GM19438 (cell line): ENCODE measurements at regions not wholly inside any gene's neighbourhood (a gene's known extent, or its start where the extent isn't known, plus 50 kb on each side); places are given as distances from the start of the nearest gene placed in this dataset.
"Not testable (repeated sequence)": the region's sequence is repeated elsewhere in the genome, so short reads cannot be mapped to it uniquely, and the experiment has no call there.

Source experiments
- ATAC-seq: cut with Tn5 transposase; IDR thresholded peaks from one replicate; pipeline ENCODE4 v1.9.1; 2021; ENCODE audit warnings: low read depth; ENCODE audit not compliant: unreplicated experiment

DNA sequence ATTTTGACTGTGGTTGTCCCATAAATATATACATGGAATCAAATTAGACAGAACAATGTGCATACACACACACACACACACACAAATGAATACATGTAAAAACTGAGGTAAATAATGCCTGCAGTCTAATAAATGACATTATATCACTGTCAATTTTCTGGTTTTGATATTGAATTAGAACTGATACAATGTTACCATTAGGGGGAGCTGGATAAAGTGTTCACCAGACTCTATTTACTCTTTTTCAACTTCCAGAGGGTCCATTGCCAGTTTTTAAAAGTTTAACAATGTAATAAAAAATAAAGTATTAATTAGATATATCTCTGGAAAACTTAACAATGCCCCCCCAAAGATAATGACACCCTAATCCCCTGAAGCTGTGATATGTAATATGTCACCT is 1666.8 kb upstream of the TMEFF2 start:
- no peak for ATAC-seq

DNA sequence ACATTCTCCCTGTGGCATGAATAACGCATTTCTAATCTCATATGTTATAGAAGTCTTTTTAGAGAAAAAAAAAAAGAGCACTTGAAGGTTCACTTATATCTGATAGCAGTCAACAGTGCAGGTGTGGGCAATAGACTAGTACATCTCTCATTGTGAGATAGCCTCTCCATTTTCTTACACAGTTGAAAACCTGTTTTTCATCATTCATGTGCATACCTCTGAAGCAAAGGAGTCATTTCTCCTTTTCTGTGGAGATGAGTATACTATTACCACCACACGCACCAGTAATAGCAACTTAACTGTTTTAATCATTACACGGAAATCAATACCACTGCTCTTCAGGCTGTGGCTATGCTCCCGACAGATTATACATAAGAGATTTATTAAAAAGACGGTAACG is 1653.3 kb upstream of the TMEFF2 start:
- no peak for ATAC-seq

DNA sequence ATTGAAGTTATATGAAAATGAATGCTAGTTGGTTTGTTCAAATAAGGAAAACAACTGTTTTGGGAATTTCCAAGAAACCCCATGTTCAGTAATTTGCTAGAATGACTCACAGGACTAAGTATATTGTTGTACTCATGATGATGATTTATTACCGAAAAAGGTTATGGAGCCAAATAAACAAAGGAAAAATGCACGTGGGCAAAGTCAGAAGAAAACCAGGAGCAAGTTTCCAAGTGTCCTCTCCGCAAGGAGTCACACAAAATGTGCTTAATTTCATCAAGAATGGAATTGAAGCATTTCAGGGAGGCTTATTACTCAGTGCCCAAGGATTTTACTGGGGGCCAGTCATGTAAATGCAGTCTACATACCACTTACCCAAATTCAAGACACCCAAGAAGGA is 1652.4 kb upstream of the TMEFF2 start:
- no peak for ATAC-seq

DNA sequence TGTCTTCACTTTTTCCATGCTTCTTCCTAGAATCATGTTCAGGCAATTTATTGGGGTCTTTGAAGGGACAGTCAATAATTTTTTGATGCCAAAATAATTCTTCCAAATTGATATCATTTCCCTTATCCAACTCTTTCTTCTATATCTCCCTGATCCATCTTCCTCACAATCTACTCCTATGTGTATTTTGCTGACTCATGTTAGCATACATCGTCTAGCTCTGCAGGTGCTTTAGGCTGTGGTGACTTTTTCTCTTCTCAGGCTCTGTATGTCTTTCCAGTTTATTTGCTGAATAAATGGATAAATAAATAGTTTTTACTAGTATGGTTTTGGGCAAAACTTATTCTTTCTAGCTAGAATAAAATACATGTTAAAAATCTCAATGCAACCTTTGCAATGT is 1650.9 kb upstream of the TMEFF2 start:
- no peak for ATAC-seq

DNA sequence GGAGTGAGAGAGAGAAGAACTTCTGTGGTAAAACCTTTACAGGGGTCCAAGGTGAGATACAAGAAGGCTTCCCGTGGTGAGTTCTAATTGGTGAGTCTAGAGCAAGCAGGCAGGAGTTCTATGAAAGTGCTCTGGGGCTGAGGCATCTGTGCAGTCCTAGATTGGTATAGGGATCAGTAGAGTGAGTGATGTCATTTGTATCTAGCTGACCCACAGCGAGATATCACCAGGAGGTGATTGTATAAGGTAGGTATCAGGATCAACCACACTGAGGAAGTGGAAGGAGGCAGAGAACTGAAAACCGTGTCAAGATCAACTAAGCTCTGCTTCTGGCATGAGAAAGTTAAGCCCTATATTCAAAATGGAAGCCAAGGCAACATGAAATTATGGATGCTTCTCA is 1648.9 kb upstream of the TMEFF2 start:
- ATAC-seq = no peak

DNA sequence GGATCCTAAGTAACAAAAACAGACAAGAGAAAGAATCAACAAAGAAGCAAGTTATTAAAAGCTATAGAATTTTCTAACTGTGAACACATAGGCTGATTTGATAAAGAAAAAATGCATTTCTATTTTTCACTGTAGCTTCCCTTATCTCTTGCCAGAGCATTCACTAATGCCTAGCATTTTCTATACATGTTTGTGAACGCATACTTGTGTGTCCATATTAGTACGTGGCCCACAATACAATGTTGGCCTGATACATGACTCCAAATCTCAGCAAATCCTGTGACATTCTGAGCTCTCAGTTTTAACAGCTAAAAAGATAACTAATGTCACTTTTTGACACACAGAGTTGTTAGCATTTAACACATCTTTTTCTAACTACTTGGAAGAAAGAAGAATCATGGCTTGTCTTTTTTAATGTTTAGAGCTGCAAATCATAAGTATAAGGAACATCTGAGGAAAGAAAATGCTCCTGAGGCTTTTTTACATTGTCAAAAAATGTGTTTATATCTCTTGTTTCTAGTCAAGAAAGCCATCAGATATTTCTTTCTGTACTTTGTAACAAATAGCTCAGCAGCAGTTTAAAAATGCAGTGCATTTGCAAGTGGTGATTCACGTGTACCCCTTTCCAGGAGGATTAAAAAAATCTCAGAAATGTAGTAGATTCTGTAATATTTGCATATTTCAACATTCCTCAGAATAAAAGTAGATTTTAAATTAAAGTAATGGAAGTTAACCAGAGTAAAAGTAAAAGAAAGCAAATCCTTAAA is 1646.8 kb upstream of the TMEFF2 start:
- no peak for ATAC-seq

DNA sequence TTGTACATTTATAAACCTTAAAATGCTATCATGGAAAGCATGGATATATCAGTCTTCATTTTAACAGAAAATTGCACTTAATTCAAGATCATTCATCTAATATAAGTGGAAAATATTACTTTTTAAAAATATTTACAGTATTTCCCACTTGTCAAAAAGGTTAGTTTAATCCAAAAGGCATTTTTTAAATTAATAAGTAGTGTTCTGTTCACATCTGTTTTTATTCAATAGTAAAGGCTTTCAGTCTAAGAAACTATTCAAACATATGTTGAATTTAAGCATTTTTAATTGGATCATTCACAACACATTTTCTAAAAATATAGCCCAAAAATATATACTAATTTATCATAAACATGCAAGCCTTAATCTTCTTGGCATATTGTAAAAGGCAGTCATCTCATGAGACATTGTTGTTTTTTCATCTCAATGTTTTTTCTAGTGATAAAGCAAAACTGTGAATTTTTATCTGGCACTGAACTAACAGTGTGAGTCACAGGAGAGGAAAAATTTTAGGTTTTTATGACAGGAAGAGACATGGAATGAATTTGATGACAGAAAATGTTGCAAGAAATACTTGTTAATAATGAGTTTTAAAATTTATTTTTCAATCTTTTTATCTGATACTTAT is 1642.5 kb upstream of the TMEFF2 start:
- no peak for ATAC-seq

DNA sequence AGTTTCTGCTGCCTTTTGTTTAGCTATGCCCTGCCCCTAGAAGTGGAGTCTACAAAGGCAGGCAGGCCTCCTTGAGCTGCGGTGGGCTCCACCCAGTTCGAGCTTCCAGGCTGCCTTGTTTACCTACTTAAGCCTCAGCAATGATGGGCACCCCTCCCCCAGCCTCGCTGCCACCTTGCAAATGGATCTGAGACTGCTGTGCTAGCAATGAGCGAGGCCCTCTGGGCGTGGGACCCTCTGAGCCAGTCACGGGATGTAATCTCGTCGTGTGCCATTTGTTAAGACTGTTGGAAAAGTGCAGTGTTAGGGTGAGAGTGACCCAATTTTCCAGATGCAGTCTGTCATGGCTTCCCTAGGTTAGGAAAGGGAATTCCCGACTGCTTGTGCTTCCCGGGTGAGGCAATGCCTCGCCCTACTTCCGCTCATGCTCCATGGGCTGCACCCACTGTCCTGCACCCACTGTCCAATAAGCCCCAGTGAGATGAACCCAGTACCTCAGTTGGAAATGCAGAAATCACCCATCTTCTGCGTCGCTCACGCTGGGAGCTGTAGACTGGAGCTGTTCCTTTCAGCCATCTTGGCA is 1641.8 kb upstream of the TMEFF2 start:
- ATAC-seq = not testable (repeated sequence)

DNA sequence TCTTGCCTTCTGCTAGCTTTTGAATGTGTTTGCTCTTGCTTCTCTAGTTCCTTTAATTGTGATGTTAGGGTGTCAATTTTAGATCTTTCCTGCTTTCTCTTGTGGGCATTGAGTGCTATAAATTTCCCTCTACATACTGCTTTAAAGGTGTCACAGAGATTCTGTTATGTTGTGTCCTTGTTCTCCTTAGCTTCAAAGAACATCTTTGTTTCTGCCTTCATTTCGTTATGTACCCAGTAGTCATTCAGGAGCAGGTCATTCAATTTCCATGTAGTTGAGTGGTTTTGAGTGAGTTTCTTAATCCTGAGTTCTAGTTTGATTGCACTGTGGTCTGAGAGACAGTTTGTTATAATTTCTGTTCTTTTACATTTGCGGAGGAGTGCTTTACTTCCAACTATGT is 1639.2 kb upstream of the TMEFF2 start:
- not testable (repeated sequence) for ATAC-seq

DNA sequence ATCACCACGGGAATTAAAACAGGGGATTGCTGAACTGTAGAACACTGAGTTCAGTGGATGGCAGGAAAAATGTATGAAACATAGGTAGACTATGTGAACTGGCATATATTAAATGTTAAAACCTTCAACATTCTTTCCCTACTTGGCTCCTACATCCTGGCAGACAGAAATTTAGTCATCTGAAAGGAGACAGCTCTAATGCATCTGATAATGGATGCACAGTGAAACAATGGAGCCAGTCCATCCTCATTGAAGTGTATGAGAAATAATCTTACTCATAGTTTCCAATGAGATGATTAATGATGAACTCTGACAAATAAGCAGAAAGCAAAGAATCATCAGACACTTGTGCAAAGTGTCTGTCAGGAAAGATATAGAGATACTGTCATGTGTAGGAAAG is 1629.7 kb upstream of the TMEFF2 start:
- ATAC-seq = no peak

DNA sequence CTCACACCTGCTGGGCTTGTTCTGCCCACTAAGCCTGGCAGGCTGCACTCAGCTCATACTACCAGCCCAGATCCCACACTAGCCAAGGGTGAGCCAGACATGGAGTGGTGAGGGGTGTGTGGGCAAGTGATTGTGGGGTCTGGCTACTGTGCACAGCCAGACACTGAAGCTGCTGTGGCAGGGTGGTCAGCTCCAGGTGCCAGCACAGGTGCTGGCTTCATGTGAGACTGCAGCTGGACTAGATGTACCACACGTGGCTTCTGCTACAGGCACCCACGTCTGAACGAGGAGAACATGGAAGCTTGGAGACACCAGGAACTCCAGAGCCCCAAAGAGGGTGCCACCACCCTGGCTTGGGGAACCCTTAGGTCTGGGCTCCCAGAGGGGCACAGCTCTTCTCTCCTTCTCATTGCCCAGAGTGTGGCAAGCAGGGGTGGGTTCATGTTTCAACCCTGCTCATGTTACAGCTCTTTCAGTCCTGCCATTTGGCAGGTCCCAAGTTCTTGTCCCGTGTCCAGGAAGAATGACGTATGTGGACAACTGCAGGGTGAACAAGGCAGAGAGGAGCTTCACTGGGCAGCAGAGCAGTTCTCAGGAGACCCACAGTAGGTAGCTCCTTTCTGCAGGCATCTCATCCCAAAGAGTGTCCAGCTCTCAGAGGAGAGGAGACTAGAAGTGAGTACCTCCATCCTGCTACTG is 1624.2 kb upstream of the TMEFF2 start:
- no peak for ATAC-seq

DNA sequence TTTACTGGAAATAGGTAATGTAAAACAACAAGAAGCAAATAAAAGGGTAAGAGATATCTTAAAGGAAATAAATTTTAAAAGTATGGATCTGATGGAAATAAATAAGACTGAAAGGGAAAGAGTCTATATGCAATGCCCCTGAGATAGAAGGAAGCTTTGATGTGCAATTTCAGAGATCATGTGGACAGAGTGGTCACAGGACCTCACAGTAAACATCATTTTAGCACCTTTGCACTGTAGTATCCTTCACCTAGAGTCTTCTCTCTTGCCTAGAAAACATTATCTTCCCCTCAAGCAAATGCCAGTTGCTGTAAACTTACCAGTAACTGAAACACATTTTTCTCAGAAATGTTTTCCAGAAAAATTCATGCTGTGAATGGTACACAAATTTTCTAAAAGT is 1621.3 kb upstream of the TMEFF2 start:
- ATAC-seq = no peak

DNA sequence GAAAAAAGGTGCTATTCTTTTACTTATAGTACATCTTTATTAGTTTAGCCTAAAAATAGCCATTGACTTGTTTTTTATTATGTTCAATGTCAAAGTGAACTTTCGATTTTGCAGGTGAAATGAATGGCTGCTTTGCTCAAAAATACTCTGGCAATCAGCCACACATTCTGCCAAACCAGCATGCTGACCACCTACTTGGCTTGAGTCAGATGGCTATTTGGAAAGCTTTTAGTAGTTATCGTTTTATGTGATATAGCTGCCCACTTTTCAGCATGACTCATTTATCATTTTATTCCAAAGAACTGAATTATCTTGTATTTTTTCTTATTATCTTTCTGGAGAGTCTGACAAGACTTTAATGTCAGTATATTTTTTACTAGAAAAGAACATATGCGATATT is 1615.8 kb upstream of the TMEFF2 start:
- ATAC-seq = no peak

DNA sequence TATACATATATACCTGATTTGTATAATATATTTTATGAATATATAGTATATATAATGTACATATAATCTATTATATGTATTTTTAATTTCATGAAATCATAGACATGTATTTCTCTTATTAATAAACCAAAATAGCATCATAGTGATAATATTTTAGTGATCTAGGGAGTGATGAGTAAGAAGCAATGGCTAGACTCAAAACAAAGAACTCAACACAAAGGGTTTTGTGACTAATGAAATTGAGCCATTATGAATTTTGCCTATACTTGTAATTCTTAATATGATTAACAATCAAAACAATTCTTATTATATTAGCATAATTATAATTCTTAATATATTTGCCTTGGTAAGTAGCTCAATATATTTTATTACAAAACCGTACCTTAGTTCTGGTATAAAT is 1614.1 kb upstream of the TMEFF2 start:
- ATAC-seq = no peak

DNA sequence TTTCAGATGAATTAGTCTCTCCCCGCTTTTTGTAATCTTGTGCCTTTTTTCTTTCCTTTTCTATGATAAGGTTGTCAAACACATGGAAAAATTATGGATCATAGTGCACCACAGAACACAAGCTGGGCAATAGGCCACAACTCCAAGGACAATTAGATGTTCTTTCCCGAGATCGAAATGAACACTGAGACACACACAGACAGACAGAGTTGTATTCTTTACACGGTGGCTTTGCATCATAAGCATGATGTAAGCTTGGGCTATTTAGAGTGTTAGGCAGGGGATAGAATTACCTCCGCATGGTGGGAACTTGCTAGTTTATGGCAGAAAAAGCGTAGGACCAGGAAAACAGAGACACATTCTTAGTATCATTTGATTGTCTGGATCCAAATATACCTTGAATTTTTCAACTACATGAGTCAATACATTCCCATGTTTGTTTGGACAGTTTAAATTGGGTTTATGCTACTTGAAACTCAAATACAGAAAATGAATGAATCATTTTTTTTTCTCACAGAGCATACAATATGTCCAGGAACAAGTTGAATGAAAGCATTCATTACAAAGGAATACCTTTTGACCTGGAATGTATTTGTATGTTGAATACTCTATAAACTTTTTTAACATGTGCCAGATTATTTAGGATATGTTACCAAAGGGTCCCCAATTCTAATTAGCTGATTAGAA is 1611.5 kb upstream of the TMEFF2 start:
- ATAC-seq = no peak

DNA sequence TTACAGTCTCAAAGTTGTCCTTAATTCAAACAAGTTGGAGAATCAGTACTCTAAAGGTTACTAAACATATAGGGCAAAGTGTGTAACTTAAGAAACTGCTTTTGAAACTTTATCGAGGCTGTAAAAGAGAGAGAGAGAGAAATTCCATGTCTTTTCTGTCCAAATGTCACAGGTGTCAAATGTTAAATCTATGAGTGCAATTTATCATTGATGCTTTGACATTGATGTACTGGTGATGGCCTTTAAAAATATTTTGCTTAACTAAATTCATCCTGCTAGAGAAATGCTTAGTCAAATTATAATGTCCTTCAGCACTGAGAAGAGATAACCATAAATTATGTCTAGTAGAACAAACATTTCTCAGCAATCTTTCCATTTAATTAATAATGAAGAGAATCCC is 1602.1 kb upstream of the TMEFF2 start:
- no peak for ATAC-seq

DNA sequence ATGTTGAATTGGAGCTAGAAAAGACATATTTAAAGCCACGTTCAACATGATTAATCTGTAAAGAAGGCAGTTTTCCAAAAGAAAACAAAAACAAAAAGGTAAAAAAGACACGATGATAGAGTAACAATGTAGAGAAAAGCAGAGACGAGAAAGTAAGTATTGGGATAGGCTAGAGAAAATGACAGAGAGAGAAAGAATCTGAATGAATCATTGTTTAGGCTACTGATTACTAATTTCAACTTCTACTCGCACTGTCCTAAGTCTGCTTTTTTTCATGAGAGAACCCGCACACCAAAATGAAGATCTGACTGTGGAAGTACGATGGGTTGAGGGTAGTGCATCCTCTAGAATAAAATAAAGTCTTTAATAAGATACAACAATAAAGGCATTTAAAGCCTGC is 1599.2 kb upstream of the TMEFF2 start:
- ATAC-seq = no peak

DNA sequence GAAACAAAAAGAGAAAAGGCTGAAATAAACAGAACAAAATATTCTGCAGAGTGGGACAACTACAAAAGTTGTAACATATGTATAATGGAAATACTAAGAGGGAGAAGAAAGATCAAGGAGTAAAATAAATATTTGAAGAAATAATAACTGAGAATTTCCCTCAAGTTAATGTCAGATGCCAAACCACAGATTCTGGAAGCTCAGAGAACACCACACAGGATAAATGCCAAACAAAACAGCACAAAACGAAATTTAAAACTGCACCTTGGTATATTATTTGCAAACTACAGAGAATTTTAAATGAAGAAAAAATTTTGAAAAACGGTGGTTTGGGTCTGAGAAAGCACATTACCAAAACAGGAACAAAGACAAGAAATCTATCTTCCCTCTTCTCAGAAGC is 1588.9 kb upstream of the TMEFF2 start:
- ATAC-seq = no peak

DNA sequence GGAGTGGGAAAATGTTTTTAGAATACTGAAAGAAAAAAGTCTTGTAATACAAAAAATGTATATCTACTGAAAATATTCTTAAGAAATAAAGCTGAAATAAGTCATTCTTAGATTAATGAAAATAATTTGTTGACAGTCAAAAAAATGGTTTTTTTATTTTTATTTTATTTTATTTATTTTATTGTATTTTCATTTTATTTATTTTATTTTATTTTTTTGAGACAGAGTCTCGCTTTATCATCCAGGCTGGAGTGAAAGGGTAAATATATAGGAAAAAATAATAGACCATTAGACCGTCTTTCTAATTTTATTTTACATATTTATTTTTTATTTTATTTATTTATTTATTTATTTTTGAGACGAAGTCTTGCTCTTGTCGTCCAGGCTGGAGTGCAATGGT is 1583.6 kb upstream of the TMEFF2 start:
- ATAC-seq = no peak

DNA sequence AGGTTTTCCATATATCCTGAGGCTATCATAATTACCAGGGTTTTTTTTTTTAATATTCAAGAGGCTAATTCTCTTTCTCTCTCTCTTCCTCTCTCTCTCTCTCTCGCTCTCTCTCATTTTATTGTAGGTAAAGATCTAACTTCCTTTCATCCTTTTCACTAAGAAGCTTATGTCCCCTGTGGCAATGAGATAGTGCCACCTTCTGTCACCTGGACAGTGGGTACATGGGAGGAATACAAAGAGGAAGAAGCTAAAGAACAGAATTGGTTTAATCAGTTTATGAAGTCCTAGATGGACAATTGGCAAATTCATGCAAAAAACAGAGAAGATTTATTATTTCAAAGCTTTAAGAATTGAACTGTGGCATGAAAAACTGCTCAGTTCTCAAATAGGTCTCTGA is 1582.3 kb upstream of the TMEFF2 start:
- ATAC-seq = no peak

DNA sequence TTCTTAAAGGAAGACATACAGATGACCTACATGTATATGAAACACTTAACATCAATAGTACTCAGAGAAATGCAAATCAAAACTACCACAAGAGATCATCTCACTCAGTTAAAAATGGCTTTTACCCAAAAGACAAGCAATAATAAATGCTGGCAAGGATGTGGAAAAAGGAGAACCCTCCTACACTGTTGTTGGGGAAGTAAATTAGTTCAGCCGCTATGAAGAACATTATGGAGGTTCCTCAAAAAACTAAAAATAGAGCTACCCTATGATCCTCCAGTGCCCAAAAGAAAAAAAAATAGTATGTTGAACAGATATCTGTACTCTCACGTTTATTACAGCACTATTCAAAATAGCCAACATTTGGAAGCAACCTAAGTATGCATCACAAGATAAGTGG is 1579.4 kb upstream of the TMEFF2 start:
- no peak for ATAC-seq
